Liver (tissue), 8 donors: ENCODE measurements at regions not wholly inside any gene's neighbourhood (a gene's known extent, or its start where the extent isn't known, plus 50 kb on each side); places are given as distances from the start of the nearest gene placed in this dataset.

ENCODE experiments used
- DNase-seq: peaks from one replicate; pipeline ENCODE4 v3.0.0-alpha.2; 2017; ENCODE audit warnings: low spot score
- H3K27ac ChIP-seq, 2 donors: one replicate each; pipeline ENCODE4 v1.7.0; 2013; ENCODE audit warnings: inconsistent platforms in 2 of 2, low read length in 2 of 2, control low read depth in 1 of 2, low read depth in 1 of 2, mild to moderate bottlenecking in 1 of 2
- H3K27me3 ChIP-seq, 4 donors: one replicate each; pipeline versions ENCODE4 v1.6.1 to v1.7.0; 2013; ENCODE audit warnings: low read length in 3 of 4, inconsistent platforms in 1 of 4, mild to moderate bottlenecking in 1 of 4, moderate library complexity in 1 of 4; ENCODE audit not compliant: control insufficient read depth in 4 of 4, insufficient read depth in 4 of 4
- H3K36me3 ChIP-seq, 4 donors: one replicate each; pipeline versions ENCODE4 v1.6.1 to v1.7.0; 2013; ENCODE audit warnings: low read length in 3 of 4, mild to moderate bottlenecking in 3 of 4, low read depth in 1 of 4, moderate library complexity in 1 of 4; ENCODE audit not compliant: control insufficient read depth in 4 of 4, insufficient read depth in 3 of 4
- H3K4me1 ChIP-seq, 4 donors: one replicate each; pipeline versions ENCODE4 v1.6.1 to v1.7.0; 2013; ENCODE audit warnings: low read length in 3 of 4, mild to moderate bottlenecking in 3 of 4, moderate library complexity in 1 of 4; ENCODE audit not compliant: control insufficient read depth in 4 of 4, insufficient read depth in 4 of 4
- H3K4me3 ChIP-seq, 3 donors: one replicate each; pipeline versions ENCODE4 v1.6.1 to v1.7.0; 2013; ENCODE audit warnings: low read length in 3 of 3, control low read depth in 1 of 3, low read depth in 1 of 3, mild to moderate bottlenecking in 1 of 3
- H3K9ac ChIP-seq, 2 donors: one replicate each; pipeline ENCODE4 v1.7.0; 2013; ENCODE audit warnings: low read length in 2 of 2, mild to moderate bottlenecking in 2 of 2, moderate library complexity in 2 of 2, control low read depth in 1 of 2, low read depth in 1 of 2
- H3K9me3 ChIP-seq, 4 donors: one replicate each; pipeline versions ENCODE4 v1.6.1 to v1.7.0; 2013; ENCODE audit warnings: low read length in 3 of 4; ENCODE audit not compliant: control insufficient read depth in 4 of 4
- CTCF ChIP-seq: fragments of 150-350 bp; IDR thresholded peaks from 2 replicates; pipeline ENCODE4 v1.5.1; 2017; ENCODE audit warnings: improper control_type of control experiment, low read depth, low read length; ENCODE audit not compliant: missing input control
- EGR1 ChIP-seq, 2 donors: IDR thresholded peaks; 2 replicates each; pipeline ENCODE4 v1.6.1; 2016 to 2018; ENCODE audit warnings: antibody characterized with exemption in 2 of 2, low read depth in 2 of 2
- FOXA1 ChIP-seq: IDR thresholded peaks from 2 replicates; pipeline ENCODE4 v1.6.1; 2016; ENCODE audit warnings: antibody characterized with exemption
- FOXA2 ChIP-seq: IDR thresholded peaks from 2 replicates; pipeline ENCODE4 v1.6.1; 2016; ENCODE audit warnings: antibody characterized with exemption
- GABPA ChIP-seq, 2 donors: IDR thresholded peaks in 1 of 2; conservative IDR thresholded peaks in 1 of 2; 2 replicates each; pipeline ENCODE4 v1.6.1; 2016; ENCODE audit warnings: antibody characterized with exemption in 2 of 2, mild to moderate bottlenecking in 1 of 2, moderate library complexity in 1 of 2
- HNF4A ChIP-seq, 2 donors: conservative IDR thresholded peaks; 2 replicates each; pipeline ENCODE4 v1.6.1; 2016; ENCODE audit warnings: antibody characterized with exemption in 2 of 2, mild to moderate bottlenecking in 2 of 2
- HNF4G ChIP-seq: IDR thresholded peaks from 2 replicates; pipeline ENCODE4 v1.6.1; 2016; ENCODE audit warnings: antibody characterized with exemption
- JUND ChIP-seq, 2 donors: IDR thresholded peaks; 2 replicates each; pipeline ENCODE4 v1.6.1; 2016; ENCODE audit warnings: antibody characterized with exemption in 2 of 2
- MAX ChIP-seq: IDR thresholded peaks from 2 replicates; pipeline ENCODE4 v1.6.1; 2016; ENCODE audit warnings: antibody characterized with exemption
- NR2F2 ChIP-seq: IDR thresholded peaks from 2 replicates; pipeline ENCODE4 v1.6.1; 2016; ENCODE audit warnings: antibody characterized with exemption
- RAD21 ChIP-seq, 2 donors: IDR thresholded peaks; 2 replicates each; pipeline ENCODE4 v1.6.1; 2016; ENCODE audit warnings: antibody characterized with exemption in 2 of 2, mild to moderate bottlenecking in 2 of 2
- REST ChIP-seq: IDR thresholded peaks from 2 replicates; pipeline ENCODE4 v1.6.1; 2016; ENCODE audit warnings: antibody characterized with exemption, mild to moderate bottlenecking
- RXRA ChIP-seq, 2 donors: IDR thresholded peaks; 2 replicates each; pipeline ENCODE4 v1.6.1; 2017 to 2018; ENCODE audit warnings: antibody characterized with exemption in 2 of 2, mild to moderate bottlenecking in 1 of 2
- SP1 ChIP-seq: IDR thresholded peaks from 2 replicates; pipeline ENCODE4 v1.6.1; 2018; ENCODE audit warnings: antibody characterized with exemption, mild to moderate bottlenecking
- YY1 ChIP-seq: IDR thresholded peaks from 2 replicates; pipeline ENCODE4 v1.6.1; 2016; ENCODE audit warnings: antibody characterized with exemption, mild to moderate bottlenecking
- ZBTB33 ChIP-seq: IDR thresholded peaks from 2 replicates; pipeline ENCODE4 v1.6.1; 2016; ENCODE audit warnings: antibody characterized with exemption
- WGBS: extraction: QIAGEN DNeasy Blood & Tissue Kit; methylation state at CpG from one replicate; pipeline ENCODE4 v1.1.7; 2013; 5-methylcytosine and 5-hydroxymethylcytosine counted together
- donor health status: healthy.
- donor health status: healthy.
- donor health status: healthy.
- donor health status: healthy.
- donor health status: healthy.

- TF ChIP-seq HNF4G (no peak), JUND (IDR thresholded peaks at IDR 0.05) (no peak), CTCF (no peak), FOXA1 (no peak), HNF4A (conservative IDR thresholded peaks at IDR 0.05) (no peak), FOXA2 (no peak)
Measured at GRCh38 chr2:16736633-16737032, 71.0 kb upstream of the CYRIA start (continued).

GRCh38 chr2:16729335-16729734 is 63.7 kb upstream of the CYRIA start:
- TF ChIP-seq GABPA (IDR thresholded peaks at IDR 0.05 in 1 of 2, conservative IDR thresholded peaks at IDR 0.05 in 1 of 2), result no peak
- TF ChIP-seq FOXA2, result no peak
- TF ChIP-seq RXRA (IDR thresholded peaks at IDR 0.05), result no peak
- no peak for TF ChIP-seq CTCF
- no peak for TF ChIP-seq JUND (IDR thresholded peaks at IDR 0.05)
- H3K27ac ChIP-seq, result no peak overlapping the region
- DNase-seq, result no peak
- no peak overlapping the region for H3K9ac ChIP-seq
- H3K27me3 ChIP-seq, result peaks cover 0 to 10% (median 3%) of the 10 kb centered on the region in 4 donors
- no peaks in the 10 kb centered on the region for H3K9me3 ChIP-seq
- H3K36me3 ChIP-seq, result no peaks in the 10 kb centered on the region
- no peak overlapping the region for H3K4me3 ChIP-seq
- WGBS, result 85% methylated on average over 5 of the region's 5 CpGs
- peaks cover 2 to 12% (median 7%) of the 10 kb centered on the region in 4 donors for H3K4me1 ChIP-seq

- no peak overlapping the region for H3K9ac ChIP-seq
- WGBS, result 66% methylated on average over 4 of the region's 4 CpGs
- TF ChIP-seq YY1 (no peak), ZBTB33 (no peak), RAD21 (IDR thresholded peaks at IDR 0.05) (no peak), HNF4G (no peak), REST (no peak), GABPA (IDR thresholded peaks at IDR 0.05 in 1 of 2, conservative IDR thresholded peaks at IDR 0.05 in 1 of 2) (no peak), NR2F2 (no peak), CTCF (no peak), MAX (no peak), JUND (IDR thresholded peaks at IDR 0.05) (no peak), SP1 (no peak), HNF4A (conservative IDR thresholded peaks at IDR 0.05) (no peak), FOXA2 (no peak), EGR1 (IDR thresholded peaks at IDR 0.05; ENCODE audit: low read depth in 2 of 2) (no peak), FOXA1 (no peak), RXRA (IDR thresholded peaks at IDR 0.05) (no peak)
Measured at GRCh38 chr2:16728351-16729136, 62.9 kb upstream of the CYRIA start.

More at GRCh38 chr2:16728351-16729136, 62.9 kb upstream of the CYRIA start:
- H3K27me3 ChIP-seq, result peaks cover 0 to 16% (median 5%) of the 10 kb centered on the region in 4 donors
- no peak overlapping the region for H3K27ac ChIP-seq
- no peaks in the 10 kb centered on the region for H3K9me3 ChIP-seq
- no peak for DNase-seq
- H3K36me3 ChIP-seq, result no peaks in the 10 kb centered on the region
- peaks cover 2 to 12% (median 7%) of the 10 kb centered on the region in 4 donors for H3K4me1 ChIP-seq
- H3K4me3 ChIP-seq, result no peak overlapping the region
